IMR-90 (cell line): ENCODE measurements at regions not wholly inside any gene's neighbourhood (a gene's known extent, or its start where the extent isn't known, plus 50 kb on each side); places are given as distances from the start of the nearest gene placed in this dataset.

Source experiments
- ATAC-seq: fragments of 200-7000 bp; cut with Tn5 transposase; 2 replicates; pipeline ENCODE4 v1.9.1; 2020; ENCODE audit warnings: low read depth, mild to moderate bottlenecking, moderate library complexity
- BruUV-seq: library from RNA; stranded (reverse); fragments of 400-500 nt; replicated peaks from 2 replicates; lab custom pipeline; 2021; lab: Mats Ljungman, UMichigan
- CTCF ChIA-PET: fragments of 300-600 bp; formaldehyde crosslinking; extraction: SDS; loops from one replicate; lab custom pipeline; 2021; ENCODE audit warnings: antibody characterized with exemption; lab: Yijun Ruan, JAX
- POLR2A ChIA-PET: fragments of 300-600 bp; sonication (Branson Sonifier 250); formaldehyde crosslinking; loops from one replicate; lab custom pipeline; 2022; ENCODE audit warnings: antibody characterized with exemption; ENCODE audit not compliant: unreplicated experiment; lab: Charles Lee
- DNase-seq: peaks from one replicate; pipeline ENCODE4 v3.0.0; 2013
- H2AFZ ChIP-seq: replicated peaks from 2 replicates; pipeline ENCODE3; 2013; ENCODE audit warnings: low read length, mild to moderate bottlenecking; ENCODE audit not compliant: poor library complexity
- H2AK5ac ChIP-seq: 2 replicates; pipeline ENCODE4 v1.6.1; 2013; ENCODE audit warnings: low read depth, low read length, inconsistent platforms
- H2AK9ac ChIP-seq: replicated peaks from 2 replicates; pipeline ENCODE3; 2013; ENCODE audit warnings: mild to moderate bottlenecking, low read depth, low read length, moderate library complexity; ENCODE audit not compliant: poor library complexity
- H2BK120ac ChIP-seq: 2 replicates; pipeline ENCODE4 v1.6.1; 2013; ENCODE audit warnings: low read depth, low read length, inconsistent platforms
- H2BK15ac ChIP-seq: 3 replicates; pipeline ENCODE4 v1.6.1; 2013; ENCODE audit warnings: low read depth, low read length, inconsistent platforms
- H2BK20ac ChIP-seq: 2 replicates; pipeline ENCODE4 v1.6.1; 2013; ENCODE audit warnings: low read depth, mild to moderate bottlenecking, inconsistent platforms, low read length, moderate library complexity
- H2BK5ac ChIP-seq: 2 replicates; pipeline ENCODE4 v1.6.1; 2013; ENCODE audit warnings: mild to moderate bottlenecking, low read depth, low read length, inconsistent platforms; ENCODE audit not compliant: poor library complexity, severe bottlenecking
- H3K14ac ChIP-seq: replicated peaks from 2 replicates; pipeline ENCODE4 v1.6.1; 2013; ENCODE audit warnings: low read depth, low read length, inconsistent platforms
- H3K18ac ChIP-seq: 2 replicates; pipeline ENCODE4 v1.6.1; 2013; ENCODE audit warnings: low read depth, low read length, control low read depth
- H3K23ac ChIP-seq: 2 replicates; pipeline ENCODE4 v1.6.1; 2013; ENCODE audit warnings: low read depth, low read length, inconsistent platforms
- H3K27ac ChIP-seq: 2 replicates; pipeline ENCODE4 v1.5.1; 2013; ENCODE audit warnings: mild to moderate bottlenecking, control low read depth, low read length; ENCODE audit not compliant: insufficient read depth
- H3K27me3 ChIP-seq: 2 replicates; pipeline ENCODE4 v1.6.1; 2013; ENCODE audit warnings: low read length; ENCODE audit not compliant: control insufficient read depth, insufficient read depth
- H3K36me3 ChIP-seq: 2 replicates; pipeline ENCODE4 v1.6.1; 2013; ENCODE audit warnings: low read length, mixed read lengths; ENCODE audit not compliant: control insufficient read depth, insufficient read depth
- H3K4ac ChIP-seq: 2 replicates; pipeline ENCODE4 v1.6.1; 2013; ENCODE audit warnings: low read depth, low read length, inconsistent platforms
- H3K4me1 ChIP-seq: 2 replicates; pipeline ENCODE4 v1.6.1; 2013; ENCODE audit warnings: low read length, mixed read lengths; ENCODE audit not compliant: control insufficient read depth, insufficient read depth
- H3K4me2 ChIP-seq: 2 replicates; pipeline ENCODE4 v1.6.1; 2013; ENCODE audit warnings: low read depth, mild to moderate bottlenecking, control low read depth, low read length, moderate library complexity
- H3K4me3 ChIP-seq: 2 replicates; pipeline ENCODE4 v1.5.1; 2013; ENCODE audit warnings: low read depth, mild to moderate bottlenecking, control low read depth, low read length, moderate library complexity; ENCODE audit not compliant: insufficient read depth
- H3K56ac ChIP-seq: 2 replicates; pipeline ENCODE4 v1.6.1; 2013; ENCODE audit warnings: low read length, inconsistent platforms; ENCODE audit not compliant: insufficient read depth; ENCODE audit errors: extremely low read depth
- H3K79me1 ChIP-seq, 2 experiments: 2 replicates each; pipeline ENCODE4 v1.6.1; 2013; ENCODE audit warnings: low read length in 2 of 2, inconsistent platforms in 1 of 2, low read depth in 1 of 2
- H3K9ac ChIP-seq: 2 replicates; pipeline ENCODE4 v1.6.1; 2013; ENCODE audit warnings: low read depth, low read length, control low read depth
- H3K9me1 ChIP-seq: 2 replicates; pipeline ENCODE4 v1.6.1; 2013; ENCODE audit warnings: low read length, inconsistent platforms; ENCODE audit not compliant: insufficient read depth
- H3K9me3 ChIP-seq: 2 replicates; pipeline ENCODE4 v1.6.1; 2013; ENCODE audit warnings: low read length; ENCODE audit not compliant: control insufficient read depth, insufficient read depth
- H4K20me1 ChIP-seq: 2 replicates; pipeline ENCODE4 v1.6.1; 2013; ENCODE audit warnings: low read length, inconsistent platforms; ENCODE audit not compliant: insufficient read depth
- H4K5ac ChIP-seq: 2 replicates; pipeline ENCODE4 v1.6.1; 2013; ENCODE audit warnings: mild to moderate bottlenecking, low read depth, low read length, control low read depth
- H4K8ac ChIP-seq, 2 experiments: 2 replicates each; pipeline ENCODE4 v1.6.1; 2013; ENCODE audit warnings: low read depth in 2 of 2, low read length in 2 of 2, control low read depth in 1 of 2, inconsistent platforms in 1 of 2
- H4K91ac ChIP-seq: 2 replicates; pipeline ENCODE4 v1.6.1; 2013; ENCODE audit warnings: low read depth, low read length, inconsistent platforms; ENCODE audit not compliant: insufficient read depth
- FOS ChIP-seq: fragments of 150-350 bp; IDR thresholded peaks from 2 replicates; pipeline ENCODE4 v1.6.1; 2016; ENCODE audit warnings: low read depth, low read length
- MAFK ChIP-seq: IDR thresholded peaks from 2 replicates; pipeline ENCODE4 v1.6.1; 2012; ENCODE audit warnings: low read depth, low read length, improper control_type of control experiment
- NFE2L2 ChIP-seq: fragments of 150-350 bp; IDR thresholded peaks from 2 replicates; pipeline ENCODE4 v1.6.1; 2016; ENCODE audit warnings: low read depth, mild to moderate bottlenecking, low read length
- WGBS, 2 experiments: methylation state at CpG; one replicate each; pipeline versions ENCODE4 v1.1.5 to v1.1.7; 2013; ENCODE audit warnings: missing lambda C conversion rate in 2 of 2; ENCODE audit not compliant: insufficient read length in 1 of 2; ENCODE audit errors: extremely low coverage in 2 of 2; 5-methylcytosine and 5-hydroxymethylcytosine counted together
- dilution Hi-C: fragments of 300-500 bp; cut with HindIII; formaldehyde crosslinking; loops from one replicate; pipeline ENCODE4 v1.14.3; 2018; ENCODE audit warnings: low sequenced_read_pairs; ENCODE audit not compliant: unreplicated experiment
- in situ Hi-C: fragments of 300-500 bp; cut with MboI; formaldehyde crosslinking; loops from 3 replicates; pipeline ENCODE4 v1.14.3; 2019; ENCODE audit warnings: low sequenced_read_pairs, inconsistent platforms, mixed read lengths
- intact Hi-C: fragments of 100-400 bp; cut with micrococcal nuclease; formaldehyde crosslinking; loops from 2 replicates; pipeline ENCODE4 v1.10.0; 2022

DNA sequence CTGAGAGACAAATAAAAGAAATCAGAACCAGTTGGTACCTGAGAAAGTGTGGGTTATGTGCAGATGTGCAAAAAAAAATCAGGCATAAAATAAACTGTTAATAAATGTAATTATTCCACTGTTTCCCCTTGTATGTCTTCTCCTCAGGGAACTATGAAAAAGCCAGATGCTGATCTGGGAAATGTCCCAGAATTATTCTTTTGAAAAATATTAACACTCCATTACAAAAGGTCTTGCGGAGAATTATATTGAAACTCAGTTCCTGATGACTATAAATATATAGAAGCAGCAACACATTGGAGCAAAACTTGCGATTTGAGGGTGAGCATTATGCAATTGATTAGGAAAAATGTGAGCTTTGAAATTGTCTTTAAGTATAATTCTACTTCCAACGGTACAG, 433.3 kb upstream of the KLF12 start:
- Histone ChIP-seq H3K9me1 (no peaks in the 10 kb centered on the region), H3K27me3 (no peaks in the 10 kb centered on the region; the same call in 1 of the 2 replicates), H2AK5ac (no peak overlapping the region), H3K9ac (no peak overlapping the region), H3K4me3 (no peak overlapping the region), H3K18ac (no peak overlapping the region), H3K4me1 (no peaks in the 10 kb centered on the region), H3K9me3 (no peaks in the 10 kb centered on the region), H3K79me1 (no peaks in the 10 kb centered on the region), H3K14ac (no peak overlapping the region), H2BK15ac (no peak overlapping the region), H2BK5ac (no peak overlapping the region), H2AFZ (no peak overlapping the region), H3K4ac (no peak overlapping the region), H2AK9ac (no peak overlapping the region), H4K8ac (no peak overlapping the region), H4K91ac (no peak overlapping the region), H3K56ac (no peak overlapping the region), H3K4me2 (no peak overlapping the region), H4K20me1 (no peaks in the 10 kb centered on the region), H3K27ac (no peak overlapping the region), H2BK20ac (no peak overlapping the region), H3K36me3 (no peaks in the 10 kb centered on the region), H2BK120ac (no peak overlapping the region), H4K5ac (no peak overlapping the region), H3K23ac (no peak overlapping the region)
- ATAC-seq (no peak), DNase-seq (no peak)
- BruUV-seq, result no TSS peak
- dilution Hi-C loops, result no loop called here
- in situ Hi-C loops, result no loop called here
- WGBS, 2 experiments, result no CpG with 5 or more reads among the region's 3 CpGs
- intact Hi-C loops, result no loop called here
- TF ChIP-seq NFE2L2 (no peak), FOS (no peak), MAFK (no peak)
- ChIA-PET CTCF (no interaction called here), POLR2A (no interaction called here)
